Liver (tissue), 3 donors: ENCODE measurements at regions not wholly inside any gene's neighbourhood (a gene's known extent, or its start where the extent isn't known, plus 50 kb on each side); places are given as distances from the start of the nearest gene placed in this dataset.

ENCODE experiments used
- JUND ChIP-seq, 2 donors: IDR thresholded peaks; 2 replicates each; pipeline ENCODE4 v1.6.1; 2016; ENCODE audit warnings: antibody characterized with exemption in 2 of 2
- RAD21 ChIP-seq, 2 donors: IDR thresholded peaks; 2 replicates each; pipeline ENCODE4 v1.6.1; 2016; ENCODE audit warnings: antibody characterized with exemption in 2 of 2, mild to moderate bottlenecking in 2 of 2
- TF ChIP-seq, protein P1 (sequence below): fragments of 150-350 bp; IDR thresholded peaks from 2 replicates; pipeline ENCODE4 v1.5.1; 2017; ENCODE audit warnings: improper control_type of control experiment, low read depth, low read length; ENCODE audit not compliant: missing input control
- donor health status: healthy.
- donor health status: healthy.

DNA sequence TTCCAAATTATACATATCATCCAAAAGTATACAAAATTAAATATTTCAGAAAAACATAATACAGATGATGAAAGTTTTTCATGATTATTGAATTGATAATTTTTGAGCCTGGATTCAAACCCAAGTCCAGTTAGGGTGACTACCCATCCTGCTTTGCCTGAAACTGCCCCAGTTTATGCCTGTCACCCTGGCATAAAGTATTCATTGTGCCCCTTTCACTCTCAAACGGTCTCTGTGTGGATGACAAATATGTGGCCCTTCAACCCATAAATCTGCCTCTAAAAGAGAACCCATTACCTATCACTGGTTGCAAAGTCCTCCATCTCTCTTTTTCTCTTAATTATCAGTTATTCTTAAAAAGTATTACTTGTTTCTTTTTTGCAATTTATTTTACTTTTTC, 553.7 kb upstream of the JARID2 start:
- TF ChIP-seq, protein P1, sequence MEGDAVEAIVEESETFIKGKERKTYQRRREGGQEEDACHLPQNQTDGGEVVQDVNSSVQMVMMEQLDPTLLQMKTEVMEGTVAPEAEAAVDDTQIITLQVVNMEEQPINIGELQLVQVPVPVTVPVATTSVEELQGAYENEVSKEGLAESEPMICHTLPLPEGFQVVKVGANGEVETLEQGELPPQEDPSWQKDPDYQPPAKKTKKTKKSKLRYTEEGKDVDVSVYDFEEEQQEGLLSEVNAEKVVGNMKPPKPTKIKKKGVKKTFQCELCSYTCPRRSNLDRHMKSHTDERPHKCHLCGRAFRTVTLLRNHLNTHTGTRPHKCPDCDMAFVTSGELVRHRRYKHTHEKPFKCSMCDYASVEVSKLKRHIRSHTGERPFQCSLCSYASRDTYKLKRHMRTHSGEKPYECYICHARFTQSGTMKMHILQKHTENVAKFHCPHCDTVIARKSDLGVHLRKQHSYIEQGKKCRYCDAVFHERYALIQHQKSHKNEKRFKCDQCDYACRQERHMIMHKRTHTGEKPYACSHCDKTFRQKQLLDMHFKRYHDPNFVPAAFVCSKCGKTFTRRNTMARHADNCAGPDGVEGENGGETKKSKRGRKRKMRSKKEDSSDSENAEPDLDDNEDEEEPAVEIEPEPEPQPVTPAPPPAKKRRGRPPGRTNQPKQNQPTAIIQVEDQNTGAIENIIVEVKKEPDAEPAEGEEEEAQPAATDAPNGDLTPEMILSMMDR = no peak
- no peak for TF ChIP-seq RAD21 (IDR thresholded peaks at IDR 0.05)
- TF ChIP-seq JUND (IDR thresholded peaks at IDR 0.05) = no peak
